IPS-18a (cell line): ENCODE measurements at regions not wholly inside any gene's neighbourhood (a gene's known extent, or its start where the extent isn't known, plus 50 kb on each side); places are given as distances from the start of the nearest gene placed in this dataset.

Experiments
- H3K27ac ChIP-seq: one replicate; pipeline ENCODE4 v1.5.1; 2013; ENCODE audit warnings: low read length
- H3K27me3 ChIP-seq: one replicate; pipeline ENCODE4 v1.6.1; 2013; ENCODE audit warnings: mild to moderate bottlenecking, low read length; ENCODE audit not compliant: control insufficient read depth, insufficient read depth
- H3K36me3 ChIP-seq: one replicate; pipeline ENCODE4 v1.6.1; 2013; ENCODE audit warnings: low read depth, low read length; ENCODE audit not compliant: control insufficient read depth
- H3K4me1 ChIP-seq: one replicate; pipeline ENCODE4 v1.6.1; 2013; ENCODE audit warnings: low read depth, low read length; ENCODE audit not compliant: control insufficient read depth
- H3K4me3 ChIP-seq: one replicate; pipeline ENCODE4 v1.5.1; 2013; ENCODE audit warnings: low read length
- H3K9ac ChIP-seq: one replicate; pipeline ENCODE4 v1.6.1; 2013; ENCODE audit warnings: mild to moderate bottlenecking, low read length, moderate library complexity
- H3K9me3 ChIP-seq: one replicate; pipeline ENCODE4 v1.6.1; 2013; ENCODE audit warnings: low read depth, low read length; ENCODE audit not compliant: control insufficient read depth

- Histone ChIP-seq H3K9ac (no peak overlapping the region), H3K4me1 (no peaks in the 10 kb centered on the region), H3K27me3 (no peaks in the 10 kb centered on the region), H3K36me3 (no peaks in the 10 kb centered on the region), H3K4me3 (no peak overlapping the region), H3K9me3 (no peaks in the 10 kb centered on the region), H3K27ac (no peak overlapping the region)
These were observed 535.9 kb upstream of the ADAMTS5 start for GRCh38 chr21:27502801-27503200.

- H3K4me1 ChIP-seq = no peaks in the 10 kb centered on the region
- H3K4me3 ChIP-seq = no peak overlapping the region
- H3K9ac ChIP-seq = no peak overlapping the region
- H3K27me3 ChIP-seq = no peaks in the 10 kb centered on the region
- H3K36me3 ChIP-seq = no peaks in the 10 kb centered on the region
- no peak overlapping the region for H3K27ac ChIP-seq
- H3K9me3 ChIP-seq = no peaks in the 10 kb centered on the region
These were observed 531.1 kb upstream of the ADAMTS5 start for GRCh38 chr21:27498025-27498424.

GRCh38 chr21:27495836-27496235 lies 528.9 kb upstream of the ADAMTS5 start:
- no peaks in the 10 kb centered on the region for H3K4me1 ChIP-seq
- H3K9ac ChIP-seq = no peak overlapping the region
- no peaks in the 10 kb centered on the region for H3K27me3 ChIP-seq
- no peak overlapping the region for H3K27ac ChIP-seq
- H3K36me3 ChIP-seq = no peaks in the 10 kb centered on the region
- H3K9me3 ChIP-seq = no peaks in the 10 kb centered on the region
- H3K4me3 ChIP-seq = no peak overlapping the region

GRCh38 chr21:27493542-27493941 lies 526.7 kb upstream of the ADAMTS5 start:
- no peak overlapping the region for H3K4me3 ChIP-seq
- H3K27me3 ChIP-seq = no peaks in the 10 kb centered on the region
- H3K4me1 ChIP-seq = no peaks in the 10 kb centered on the region
- H3K9me3 ChIP-seq = no peaks in the 10 kb centered on the region
- no peak overlapping the region for H3K27ac ChIP-seq
- no peaks in the 10 kb centered on the region for H3K36me3 ChIP-seq
- no peak overlapping the region for H3K9ac ChIP-seq

GRCh38 chr21:27487676-27488075 lies 520.8 kb upstream of the ADAMTS5 start:
- Histone ChIP-seq H3K4me3 (no peak overlapping the region), H3K27me3 (no peaks in the 10 kb centered on the region), H3K27ac (no peak overlapping the region), H3K9ac (no peak overlapping the region), H3K36me3 (no peaks in the 10 kb centered on the region), H3K4me1 (no peaks in the 10 kb centered on the region), H3K9me3 (no peaks in the 10 kb centered on the region)

- Histone ChIP-seq H3K9ac (no peak overlapping the region), H3K4me1 (no peaks in the 10 kb centered on the region), H3K4me3 (no peak overlapping the region), H3K27ac (no peak overlapping the region), H3K27me3 (no peaks in the 10 kb centered on the region), H3K9me3 (no peaks in the 10 kb centered on the region), H3K36me3 (no peaks in the 10 kb centered on the region)
These were observed 514.0 kb upstream of the ADAMTS5 start for GRCh38 chr21:27480841-27481261.

- H3K27me3 ChIP-seq = no peaks in the 10 kb centered on the region
- H3K27ac ChIP-seq = no peak overlapping the region
These were observed 510.4 kb upstream of the ADAMTS5 start for GRCh38 chr21:27477296-27477695.

GRCh38 chr21:27476696-27477095 lies 509.8 kb upstream of the ADAMTS5 start:
- Histone ChIP-seq H3K36me3 (no peaks in the 10 kb centered on the region), H3K27ac (no peak overlapping the region), H3K27me3 (no peaks in the 10 kb centered on the region), H3K4me1 (no peaks in the 10 kb centered on the region), H3K9me3 (no peaks in the 10 kb centered on the region), H3K9ac (no peak overlapping the region), H3K4me3 (no peak overlapping the region)

More at GRCh38 chr21:27477296-27477695, 510.4 kb upstream of the ADAMTS5 start:
- Histone ChIP-seq H3K9me3 (no peaks in the 10 kb centered on the region), H3K9ac (no peak overlapping the region), H3K4me1 (no peaks in the 10 kb centered on the region), H3K36me3 (no peaks in the 10 kb centered on the region), H3K4me3 (no peak overlapping the region)

GRCh38 chr21:27475363-27475955 lies 508.6 kb upstream of the ADAMTS5 start:
- no peak overlapping the region for H3K4me3 ChIP-seq
- H3K9me3 ChIP-seq = no peaks in the 10 kb centered on the region
- no peak overlapping the region for H3K9ac ChIP-seq
- no peaks in the 10 kb centered on the region for H3K4me1 ChIP-seq
- H3K36me3 ChIP-seq = no peaks in the 10 kb centered on the region
- H3K27me3 ChIP-seq = no peaks in the 10 kb centered on the region
- H3K27ac ChIP-seq = no peak overlapping the region

GRCh38 chr21:27467366-27467765 lies 500.5 kb upstream of the ADAMTS5 start:
- Histone ChIP-seq H3K27ac (no peak overlapping the region), H3K4me1 (no peaks in the 10 kb centered on the region), H3K9me3 (no peaks in the 10 kb centered on the region), H3K4me3 (no peak overlapping the region), H3K9ac (no peak overlapping the region), H3K36me3 (no peaks in the 10 kb centered on the region), H3K27me3 (no peaks in the 10 kb centered on the region)

- Histone ChIP-seq H3K9me3 (no peaks in the 10 kb centered on the region), H3K36me3 (no peaks in the 10 kb centered on the region), H3K4me1 (no peaks in the 10 kb centered on the region), H3K9ac (no peak overlapping the region), H3K27ac (no peak overlapping the region), H3K27me3 (no peaks in the 10 kb centered on the region), H3K4me3 (no peak overlapping the region)
These were observed 499.3 kb upstream of the ADAMTS5 start for GRCh38 chr21:27466140-27466539.

- Histone ChIP-seq H3K4me3 (no peak overlapping the region), H3K27me3 (no peaks in the 10 kb centered on the region)
These were observed 497.8 kb upstream of the ADAMTS5 start for GRCh38 chr21:27464648-27465047.

More at GRCh38 chr21:27464648-27465047, 497.8 kb upstream of the ADAMTS5 start:
- no peaks in the 10 kb centered on the region for H3K4me1 ChIP-seq
- H3K9ac ChIP-seq = no peak overlapping the region
- no peaks in the 10 kb centered on the region for H3K36me3 ChIP-seq
- H3K27ac ChIP-seq = no peak overlapping the region
- H3K9me3 ChIP-seq = no peaks in the 10 kb centered on the region
